GM12865 (cell line): ENCODE measurements at regions not wholly inside any gene's neighbourhood (a gene's known extent, or its start where the extent isn't known, plus 50 kb on each side); places are given as distances from the start of the nearest gene placed in this dataset.

Experiments used
- DNase-seq: peaks from one replicate; pipeline ENCODE4 v3.0.0; 2010; ENCODE audit warnings: low read depth
- H3K4me3 ChIP-seq: 2 replicates; pipeline ENCODE4 v1.5.1; 2011; ENCODE audit warnings: mild to moderate bottlenecking, low read depth, low read length, control low read depth
- TF ChIP-seq, protein P1 (sequence below): IDR thresholded peaks from 2 replicates; pipeline ENCODE4 v1.5.1; 2011; ENCODE audit warnings: low read length, control low read depth, low read depth, inconsistent platforms; ENCODE audit not compliant: insufficient read depth; ENCODE audit errors: missing control alignments

- DNase-seq = no peak
- no peak overlapping the region for H3K4me3 ChIP-seq
- TF ChIP-seq, protein P1, sequence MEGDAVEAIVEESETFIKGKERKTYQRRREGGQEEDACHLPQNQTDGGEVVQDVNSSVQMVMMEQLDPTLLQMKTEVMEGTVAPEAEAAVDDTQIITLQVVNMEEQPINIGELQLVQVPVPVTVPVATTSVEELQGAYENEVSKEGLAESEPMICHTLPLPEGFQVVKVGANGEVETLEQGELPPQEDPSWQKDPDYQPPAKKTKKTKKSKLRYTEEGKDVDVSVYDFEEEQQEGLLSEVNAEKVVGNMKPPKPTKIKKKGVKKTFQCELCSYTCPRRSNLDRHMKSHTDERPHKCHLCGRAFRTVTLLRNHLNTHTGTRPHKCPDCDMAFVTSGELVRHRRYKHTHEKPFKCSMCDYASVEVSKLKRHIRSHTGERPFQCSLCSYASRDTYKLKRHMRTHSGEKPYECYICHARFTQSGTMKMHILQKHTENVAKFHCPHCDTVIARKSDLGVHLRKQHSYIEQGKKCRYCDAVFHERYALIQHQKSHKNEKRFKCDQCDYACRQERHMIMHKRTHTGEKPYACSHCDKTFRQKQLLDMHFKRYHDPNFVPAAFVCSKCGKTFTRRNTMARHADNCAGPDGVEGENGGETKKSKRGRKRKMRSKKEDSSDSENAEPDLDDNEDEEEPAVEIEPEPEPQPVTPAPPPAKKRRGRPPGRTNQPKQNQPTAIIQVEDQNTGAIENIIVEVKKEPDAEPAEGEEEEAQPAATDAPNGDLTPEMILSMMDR = no peak
Measured at GRCh38 chr3:159018341-159018740, 216.5 kb downstream of the MFSD1 start.

DNA sequence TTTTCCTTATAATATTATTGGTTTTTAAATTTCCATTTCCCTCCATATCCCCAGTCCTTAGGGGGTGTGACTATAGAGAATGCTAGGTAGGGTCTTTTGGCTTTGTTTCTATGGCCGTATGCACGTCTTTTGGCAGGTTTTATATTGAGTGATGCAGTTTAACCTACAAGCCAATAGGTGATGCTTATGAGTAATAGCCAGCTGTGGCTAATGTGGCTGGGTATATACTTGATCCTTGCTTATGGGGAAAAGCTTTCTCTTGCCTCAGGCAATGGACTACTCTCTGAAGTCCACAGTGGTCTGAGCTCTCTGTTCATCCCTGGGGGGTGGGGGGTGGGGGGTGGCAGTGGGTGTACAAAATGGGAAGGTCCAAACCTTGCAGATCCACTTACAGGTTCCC, 223.9 kb downstream of the MFSD1 start:
- no peak for DNase-seq
- no peak overlapping the region for H3K4me3 ChIP-seq
- TF ChIP-seq, protein P1 = no peak

- TF ChIP-seq, protein P1 = no peak
Measured at GRCh38 chr3:159026510-159026909, 224.7 kb downstream of the MFSD1 start.

DNA sequence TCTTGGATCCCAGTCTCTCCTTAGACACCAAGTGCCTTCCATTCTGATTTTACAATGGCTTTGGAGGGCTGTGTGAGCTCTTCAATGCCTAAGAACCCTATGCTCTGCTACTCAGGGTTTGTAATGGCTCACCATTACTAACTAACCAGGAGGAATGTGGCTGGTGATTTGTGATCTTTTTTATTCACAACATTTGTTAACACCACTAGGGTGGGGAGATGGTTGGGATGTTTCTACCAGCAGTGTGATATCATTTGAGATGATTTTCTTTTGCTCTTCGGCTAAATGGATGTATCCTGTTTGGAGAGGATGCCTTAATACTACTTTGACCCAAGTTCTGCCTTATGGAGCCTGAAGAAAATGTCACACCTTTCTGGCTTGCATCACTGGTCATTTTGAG, 226.9 kb downstream of the MFSD1 start:
- no peak for DNase-seq
- no peak overlapping the region for H3K4me3 ChIP-seq
- TF ChIP-seq, protein P1 = no peak

More at GRCh38 chr3:159026510-159026909, 224.7 kb downstream of the MFSD1 start:
- DNase-seq = no peak
- no peak overlapping the region for H3K4me3 ChIP-seq

DNA sequence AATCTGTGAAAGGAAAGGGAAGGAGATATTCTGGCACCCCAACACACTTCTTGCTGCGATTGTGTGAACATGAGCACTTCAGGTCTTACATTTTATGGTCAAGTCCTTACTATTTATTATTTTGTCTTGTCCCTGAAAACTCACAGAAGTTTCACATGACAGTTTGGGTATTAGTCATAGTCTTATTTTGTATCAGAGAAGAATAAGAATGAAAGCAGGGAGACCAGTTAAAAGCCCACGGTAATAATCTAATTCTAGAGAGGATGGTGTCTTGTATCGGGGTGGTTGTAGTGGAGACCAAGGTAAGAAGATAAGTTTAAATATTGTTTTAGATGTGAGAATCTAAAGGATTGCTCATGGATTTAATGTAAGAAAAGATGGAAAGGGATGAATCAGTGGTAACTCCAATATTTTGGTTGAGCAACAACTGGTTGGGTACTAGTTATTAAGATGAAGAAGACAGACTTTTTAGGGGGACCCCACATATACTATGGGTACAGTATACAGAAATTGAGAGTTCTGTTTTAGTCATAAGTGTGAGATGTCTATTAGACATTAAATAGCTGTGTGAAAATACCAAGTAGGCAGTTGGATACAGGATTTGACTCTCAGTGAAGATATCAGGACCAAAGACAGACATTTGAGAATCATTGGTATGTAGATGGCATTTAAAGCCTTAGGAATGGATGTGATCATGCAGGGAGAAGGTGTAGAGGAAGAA, 227.6 kb downstream of the MFSD1 start:
- H3K4me3 ChIP-seq = no peak overlapping the region
- TF ChIP-seq, protein P1 = no peak
- peak; percentile 29 for DNase-seq

- TF ChIP-seq, protein P1 = no peak
- H3K4me3 ChIP-seq = no peak overlapping the region
- DNase-seq = no peak
Measured at GRCh38 chr3:159030138-159030670, 228.3 kb downstream of the MFSD1 start.

GRCh38 chr3:159030886-159031679, 229.2 kb downstream of the MFSD1 start:
- no peak for DNase-seq
- TF ChIP-seq, protein P1 = no peak

More at GRCh38 chr3:159030886-159031679, 229.2 kb downstream of the MFSD1 start:
- H3K4me3 ChIP-seq = no peak overlapping the region
